Activated CD4-positive, alpha-beta memory T cell treated with anti-CD3 and anti-CD28 coated beads for 36 hours (primary cell): ENCODE measurements at regions not wholly inside any gene's neighbourhood (a gene's known extent, or its start where the extent isn't known, plus 50 kb on each side); places are given as distances from the start of the nearest gene placed in this dataset.
"Not testable (repeated sequence)": the region's sequence is repeated elsewhere in the genome, so short reads cannot be mapped to it uniquely, and the experiment has no call there.

ENCODE experiments used
- CTCF ChIA-PET: fragments of 350-600 bp; sonication (Branson Sonifier 250); formaldehyde crosslinking; loops from one replicate; lab custom pipeline; 2021; ENCODE audit warnings: antibody characterized with exemption, inconsistent platforms; lab: Charles Lee
- POLR2A ChIA-PET: fragments of 350-600 bp; sonication (Branson Sonifier 250); formaldehyde crosslinking; loops from one replicate; lab custom pipeline; 2021; ENCODE audit warnings: antibody characterized with exemption; lab: Charles Lee
- DNase-seq: peaks from one replicate; pipeline ENCODE4 v3.0.0-alpha.2; 2020
- H3K27ac Mint-ChIP-seq: one replicate; pipeline ENCODE4 v1.8.0; 2021; ENCODE audit warnings: mixed read lengths
- H3K27me3 Mint-ChIP-seq: one replicate; pipeline ENCODE4 v1.8.0; 2021; ENCODE audit warnings: mixed read lengths
- H3K36me3 Mint-ChIP-seq: one replicate; pipeline ENCODE4 v1.8.0; 2021; ENCODE audit warnings: mixed read lengths
- H3K4me1 Mint-ChIP-seq: one replicate; pipeline ENCODE4 v1.8.0; 2021; ENCODE audit warnings: low read depth, mixed read lengths
- H3K4me3 Mint-ChIP-seq: one replicate; pipeline ENCODE4 v1.8.0; 2021; ENCODE audit warnings: mild to moderate bottlenecking, mixed read lengths
- H3K9me3 Mint-ChIP-seq: one replicate; pipeline ENCODE4 v1.8.0; 2021; ENCODE audit warnings: mixed read lengths
- intact Hi-C: fragments of 100-400 bp; cut with micrococcal nuclease; formaldehyde crosslinking; loops from one replicate; pipeline ENCODE4 v1.15.1; 2023

DNA sequence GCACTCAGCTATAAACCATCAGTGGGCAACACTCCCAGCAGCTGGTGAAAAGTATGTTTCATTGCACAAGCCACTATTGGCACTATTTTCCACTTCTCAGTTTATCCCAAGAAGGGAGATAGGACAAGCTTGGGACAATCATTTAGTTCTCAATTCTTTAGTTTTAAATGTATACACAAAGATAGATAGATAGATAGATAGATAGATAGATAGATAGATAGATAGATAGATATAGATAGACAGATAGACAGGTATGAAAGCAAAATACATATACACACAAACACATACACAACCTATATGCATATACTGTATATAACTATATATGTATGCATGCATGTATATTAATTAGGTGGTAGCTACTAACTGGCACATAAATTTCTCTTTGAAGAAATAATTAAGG, 411.6 kb upstream of the KCND2 start:
- intact Hi-C loops = loop anchor here (10.0 kb wide), 1 partner anchor 63 kb away; no protein-coding TSS in a partner anchor
- CTCF ChIA-PET = no interaction called here
- no peak for DNase-seq
- Mint-ChIP-seq H3K27me3 (no peaks in the 10 kb centered on the region), H3K4me3 (no peak overlapping the region), H3K9me3 (peaks cover 25% of the 10 kb centered on the region), H3K36me3 (no peaks in the 10 kb centered on the region), H3K27ac (no peak overlapping the region), H3K4me1 (no peaks in the 10 kb centered on the region)
- POLR2A ChIA-PET = no interaction called here

DNA sequence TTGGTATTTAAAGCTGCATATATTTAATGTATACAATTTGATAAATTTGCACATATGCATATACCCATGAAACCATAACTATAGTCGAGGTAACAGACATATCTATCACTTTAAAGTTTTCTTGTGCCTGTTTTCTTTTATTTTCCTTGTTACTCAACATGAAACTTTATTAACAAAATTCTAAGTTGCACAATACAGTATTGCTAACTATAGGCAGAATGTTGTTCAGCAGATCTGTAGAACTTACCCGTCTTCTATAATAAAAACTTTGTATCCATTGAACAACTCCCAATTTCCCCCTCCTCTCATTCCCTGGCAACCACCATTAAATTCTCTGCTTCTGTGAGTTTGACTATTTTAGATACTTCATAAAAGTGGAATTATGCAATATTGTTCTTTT, 404.6 kb upstream of the KCND2 start:
- Mint-ChIP-seq H3K4me3 (no peak overlapping the region), H3K36me3 (no peaks in the 10 kb centered on the region), H3K9me3 (peaks cover 18% of the 10 kb centered on the region), H3K27me3 (no peaks in the 10 kb centered on the region), H3K4me1 (no peaks in the 10 kb centered on the region), H3K27ac (no peak overlapping the region)
- ChIA-PET CTCF (no interaction called here), POLR2A (no interaction called here)
- intact Hi-C loops = loop anchor here (10.0 kb wide), 1 partner anchor 56 kb away; no protein-coding TSS in a partner anchor
- no peak for DNase-seq

DNA sequence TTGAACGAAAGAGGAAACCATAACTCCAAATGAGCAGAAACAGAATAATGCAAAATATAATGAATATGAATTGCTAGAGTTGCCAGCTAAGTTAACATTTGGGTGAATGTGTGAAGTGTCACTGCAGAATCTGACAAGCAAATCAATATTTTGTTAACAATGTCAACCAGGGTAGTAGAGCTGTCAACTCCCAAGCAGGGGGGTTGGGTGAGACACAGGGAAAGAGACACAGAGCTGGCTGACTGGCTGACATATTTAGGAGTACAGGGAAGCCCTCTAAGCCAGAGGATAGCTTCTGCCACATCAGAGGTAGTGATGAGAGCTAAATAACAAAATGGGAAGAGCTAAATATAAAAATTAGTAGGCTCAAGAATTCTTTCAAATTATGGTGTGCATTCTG, 393.1 kb upstream of the KCND2 start:
- POLR2A ChIA-PET = no interaction called here
- Mint-ChIP-seq H3K9me3 (peaks cover 17% of the 10 kb centered on the region), H3K4me1 (no peaks in the 10 kb centered on the region), H3K4me3 (no peak overlapping the region), H3K36me3 (no peaks in the 10 kb centered on the region), H3K27ac (no peak overlapping the region), H3K27me3 (no peaks in the 10 kb centered on the region)
- CTCF ChIA-PET = no interaction called here
- DNase-seq = no peak
- intact Hi-C loops = no loop called here

DNA sequence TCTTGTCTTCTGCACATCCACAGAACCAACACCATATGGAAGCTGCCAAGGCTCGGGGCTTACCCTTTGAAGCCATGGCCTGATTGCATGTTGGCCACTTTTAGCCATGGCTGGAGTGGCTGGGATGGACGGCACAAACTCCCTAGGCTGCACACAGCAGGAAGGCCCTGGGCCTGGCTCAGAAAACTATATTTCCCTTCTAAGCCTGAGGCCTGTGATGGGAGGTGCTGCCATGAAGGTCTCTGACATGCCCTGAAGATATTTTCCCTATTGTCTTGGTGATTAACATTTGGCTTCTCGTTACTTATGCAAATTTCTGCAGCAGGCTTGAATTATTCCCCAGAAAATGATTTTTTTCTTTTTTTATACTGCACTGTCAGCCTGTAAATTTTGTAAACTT, 387.0 kb upstream of the KCND2 start:
- ChIA-PET POLR2A (no interaction called here), CTCF (no interaction called here)
- no peaks in the 10 kb centered on the region for H3K27me3 Mint-ChIP-seq
- intact Hi-C loops = no loop called here
- no peak overlapping the region for H3K27ac Mint-ChIP-seq
- H3K36me3 Mint-ChIP-seq = no peaks in the 10 kb centered on the region
- H3K9me3 Mint-ChIP-seq = peaks cover 37% of the 10 kb centered on the region
- no peaks in the 10 kb centered on the region for H3K4me1 Mint-ChIP-seq
- DNase-seq = no peak
- H3K4me3 Mint-ChIP-seq = no peak overlapping the region

DNA sequence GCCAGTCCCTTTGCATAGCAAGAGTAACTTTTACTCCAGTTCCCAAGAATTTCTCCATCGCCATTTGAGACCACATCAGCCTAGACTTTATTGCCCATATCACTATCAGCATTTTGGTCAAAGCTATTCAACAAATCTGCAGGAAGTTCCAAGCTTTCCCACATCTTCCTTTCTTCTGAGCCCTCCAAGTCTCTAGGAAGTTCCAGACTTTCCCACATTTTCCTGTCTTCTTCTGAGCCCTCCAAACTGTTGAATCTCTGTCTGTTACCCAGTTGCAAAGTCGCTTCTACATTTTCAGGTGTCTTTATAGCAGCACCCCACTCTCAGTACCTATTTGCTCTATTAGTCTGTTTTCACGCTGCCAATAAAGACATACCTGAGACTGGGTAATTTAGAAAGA, 386.4 kb upstream of the KCND2 start:
- POLR2A ChIA-PET, H3K36me3 Mint-ChIP-seq, H3K4me1 Mint-ChIP-seq, H3K4me3 Mint-ChIP-seq, H3K27ac Mint-ChIP-seq, H3K27me3 Mint-ChIP-seq, DNase-seq, CTCF ChIA-PET, intact Hi-C loops: not testable (repeated sequence)
- H3K9me3 Mint-ChIP-seq = peaks cover 37% of the 10 kb centered on the region

DNA sequence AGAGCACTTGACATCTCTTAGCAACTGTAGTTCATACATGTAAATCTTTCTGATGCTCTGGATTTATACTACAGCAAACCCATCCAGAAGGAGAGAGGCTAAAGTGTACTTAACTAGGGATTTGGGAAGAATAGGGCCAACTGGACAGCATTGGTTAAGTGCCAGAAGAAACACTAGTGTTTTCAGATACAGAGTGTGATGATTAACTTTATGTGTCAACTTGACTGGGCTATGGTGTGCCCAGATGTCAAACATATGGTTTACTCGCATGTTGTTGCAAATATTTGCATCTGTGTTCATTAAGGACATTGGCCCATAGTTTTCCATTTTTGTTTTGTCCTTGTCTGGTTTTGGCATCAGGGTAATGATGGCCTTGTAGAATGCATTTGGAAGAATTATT, 384.7 kb upstream of the KCND2 start:
- intact Hi-C loops = no loop called here
- Mint-ChIP-seq H3K9me3 (peaks cover 39% of the 10 kb centered on the region), H3K4me1 (no peaks in the 10 kb centered on the region), H3K27me3 (no peaks in the 10 kb centered on the region), H3K27ac (no peak overlapping the region), H3K36me3 (no peaks in the 10 kb centered on the region), H3K4me3 (no peak overlapping the region)
- CTCF ChIA-PET = no interaction called here
- POLR2A ChIA-PET = no interaction called here
- DNase-seq = no peak

DNA sequence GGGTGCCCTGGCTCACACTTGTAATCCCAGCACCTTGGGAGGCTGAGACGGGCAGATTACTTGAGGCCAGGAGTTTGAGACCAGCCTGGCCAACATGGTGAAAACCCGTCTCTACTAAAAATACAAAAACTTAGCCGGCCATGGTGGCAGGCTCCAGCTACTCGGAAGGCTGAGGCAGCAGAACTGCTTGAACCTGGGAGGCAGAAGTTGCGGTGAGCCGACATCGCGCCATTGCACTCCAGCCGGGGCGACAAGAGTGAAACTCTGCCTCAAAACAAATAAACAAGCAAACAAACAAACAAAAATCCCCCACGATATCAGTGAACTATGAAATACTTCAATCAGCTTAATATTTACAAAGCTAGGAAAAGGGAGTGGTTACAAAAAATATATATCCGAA, 382.3 kb upstream of the KCND2 start:
- Mint-ChIP-seq H3K27me3 (no peaks in the 10 kb centered on the region), H3K27ac (no peak overlapping the region), H3K9me3 (peaks cover 28% of the 10 kb centered on the region), H3K36me3 (no peaks in the 10 kb centered on the region), H3K4me1 (no peaks in the 10 kb centered on the region), H3K4me3 (no peak overlapping the region)
- no peak for DNase-seq
- intact Hi-C loops = no loop called here
- POLR2A ChIA-PET = no interaction called here
- CTCF ChIA-PET = no interaction called here

DNA sequence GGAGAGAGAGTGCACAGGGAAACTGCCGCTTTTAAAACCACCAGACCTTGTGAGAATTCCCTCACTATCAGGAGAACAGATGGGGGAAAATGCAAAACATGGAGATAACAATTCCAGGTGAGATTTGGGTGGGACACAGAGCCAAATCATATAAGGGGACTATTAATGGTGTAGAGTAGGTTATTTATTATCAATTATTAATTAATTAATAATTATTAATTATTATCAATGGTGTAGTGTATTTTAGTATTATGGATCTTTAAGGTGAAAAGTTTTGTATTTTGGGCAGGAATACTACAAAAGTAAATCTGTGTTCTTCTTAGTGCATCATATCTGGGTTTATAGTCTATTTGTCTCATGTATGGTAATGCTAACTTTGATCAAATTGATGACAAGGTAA, 377.7 kb upstream of the KCND2 start:
- no peaks in the 10 kb centered on the region for H3K4me1 Mint-ChIP-seq
- CTCF ChIA-PET = no interaction called here
- H3K4me3 Mint-ChIP-seq = no peak overlapping the region

DNA sequence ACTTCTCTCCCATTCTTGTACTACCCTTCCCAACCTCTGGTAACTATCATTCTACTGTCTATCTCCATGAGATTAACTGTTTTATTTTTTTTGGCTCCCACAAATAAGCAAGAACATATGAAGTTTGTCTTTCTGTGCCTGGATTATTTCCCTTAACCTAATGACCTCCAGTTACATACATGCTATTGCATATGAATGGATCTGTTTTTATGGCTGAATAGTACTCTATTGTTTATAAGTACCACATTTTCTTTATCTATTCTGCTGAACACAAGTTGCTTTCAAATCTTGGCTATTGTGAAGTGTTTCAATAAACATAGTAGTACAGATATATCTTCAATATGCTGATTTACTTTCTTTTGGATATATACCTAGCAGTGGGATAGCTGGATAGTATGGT, 376.6 kb upstream of the KCND2 start:
- Mint-ChIP-seq H3K4me1 (no peaks in the 10 kb centered on the region), H3K4me3 (no peak overlapping the region), H3K27me3 (no peaks in the 10 kb centered on the region), H3K9me3 (peaks cover 30% of the 10 kb centered on the region), H3K36me3 (no peaks in the 10 kb centered on the region), H3K27ac (no peak overlapping the region)
- DNase-seq = no peak
- intact Hi-C loops = no loop called here
- ChIA-PET POLR2A (no interaction called here), CTCF (no interaction called here)

More for the DNA sequence above, 377.7 kb upstream of the KCND2 start:
- DNase-seq = no peak
- Mint-ChIP-seq H3K27me3 (no peaks in the 10 kb centered on the region), H3K36me3 (no peaks in the 10 kb centered on the region), H3K9me3 (peaks cover 30% of the 10 kb centered on the region), H3K27ac (no peak overlapping the region)
- POLR2A ChIA-PET = no interaction called here
- intact Hi-C loops = no loop called here

DNA sequence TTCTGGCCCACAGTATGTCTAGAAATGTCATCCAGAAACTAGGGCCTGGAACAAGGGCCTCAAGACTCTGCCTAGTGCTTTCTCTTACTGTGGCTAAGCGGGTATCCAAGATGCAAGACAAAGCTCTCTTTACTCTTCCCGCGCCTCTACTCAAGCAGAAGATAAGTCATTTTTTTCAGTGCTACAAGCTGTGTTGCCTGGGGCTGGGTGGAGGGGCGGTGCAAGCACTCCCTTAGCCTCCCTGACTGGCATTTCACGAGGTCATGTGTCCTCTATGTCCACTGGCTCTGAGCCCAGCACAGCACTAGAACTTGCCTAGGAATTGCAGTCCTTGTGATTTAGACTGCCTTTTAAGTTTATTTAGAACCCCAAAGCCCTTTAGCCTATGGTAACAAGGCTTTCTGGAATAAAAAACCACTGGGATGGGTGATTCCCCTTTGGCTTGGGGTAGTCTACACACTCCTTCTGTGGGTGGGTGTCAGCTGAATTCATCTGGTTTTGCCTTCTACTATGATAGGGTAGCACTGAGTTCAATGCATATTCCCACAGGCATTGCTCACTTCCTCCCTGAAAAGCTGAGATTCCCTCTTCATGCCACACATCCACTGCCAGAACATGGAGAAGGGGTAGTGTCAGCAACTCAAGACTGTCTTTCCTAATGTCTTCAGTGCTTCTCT, 371.8 kb upstream of the KCND2 start:
- DNase-seq = no peak
- intact Hi-C loops = no loop called here
- CTCF ChIA-PET = no interaction called here
- POLR2A ChIA-PET = no interaction called here
- H3K27me3 Mint-ChIP-seq = no peaks in the 10 kb centered on the region
- no peak overlapping the region for H3K27ac Mint-ChIP-seq
- no peaks in the 10 kb centered on the region for H3K36me3 Mint-ChIP-seq
- H3K9me3 Mint-ChIP-seq = peaks cover 27% of the 10 kb centered on the region
- no peaks in the 10 kb centered on the region for H3K4me1 Mint-ChIP-seq
- H3K4me3 Mint-ChIP-seq = no peak overlapping the region

DNA sequence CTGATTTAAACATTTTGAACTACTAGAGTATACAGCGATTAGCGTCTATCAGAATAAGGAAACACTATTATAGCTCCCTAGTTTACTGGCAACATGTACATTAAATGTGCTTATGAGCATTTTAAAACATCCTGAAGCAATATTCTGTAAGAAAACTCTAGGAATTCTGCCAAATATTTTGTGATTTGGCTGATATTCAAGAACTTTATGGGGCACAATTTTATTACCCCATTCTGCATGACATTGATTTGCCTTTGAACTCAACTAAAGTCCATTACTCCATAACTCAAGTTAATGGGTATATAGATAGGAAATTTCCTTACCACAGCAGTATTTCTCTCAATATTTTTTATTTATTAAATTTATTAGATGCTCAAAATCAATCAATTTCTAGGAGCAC, 369.9 kb upstream of the KCND2 start:
- no peaks in the 10 kb centered on the region for H3K4me1 Mint-ChIP-seq
- CTCF ChIA-PET = no interaction called here
- peaks cover 14% of the 10 kb centered on the region for H3K9me3 Mint-ChIP-seq
- no peak overlapping the region for H3K4me3 Mint-ChIP-seq
- POLR2A ChIA-PET = no interaction called here
- no peak overlapping the region for H3K27ac Mint-ChIP-seq
- DNase-seq = no peak
- intact Hi-C loops = no loop called here
- no peaks in the 10 kb centered on the region for H3K36me3 Mint-ChIP-seq
- no peaks in the 10 kb centered on the region for H3K27me3 Mint-ChIP-seq

DNA sequence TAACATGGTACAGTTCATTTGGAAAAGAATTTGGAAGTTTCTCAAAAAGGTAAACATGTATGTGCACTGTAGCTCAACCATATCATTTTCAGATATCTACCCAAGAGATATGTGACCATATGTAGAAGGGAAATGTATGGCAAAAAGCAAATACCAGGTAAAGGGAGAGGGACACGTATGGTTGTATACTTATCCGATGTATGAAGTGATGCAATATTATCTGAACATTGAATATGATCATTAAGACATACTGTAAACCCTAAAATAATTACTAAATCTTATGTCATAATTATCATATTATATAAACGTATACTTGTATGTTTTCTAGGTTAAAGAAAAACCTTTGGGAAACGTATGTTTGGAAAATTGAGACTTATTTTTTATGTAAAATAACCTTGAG, 367.5 kb upstream of the KCND2 start:
- no peak overlapping the region for H3K27ac Mint-ChIP-seq
- H3K27me3 Mint-ChIP-seq = no peaks in the 10 kb centered on the region
- ChIA-PET CTCF (no interaction called here), POLR2A (no interaction called here)
- DNase-seq = no peak
- peaks cover 25% of the 10 kb centered on the region for H3K9me3 Mint-ChIP-seq
- intact Hi-C loops = no loop called here
- no peaks in the 10 kb centered on the region for H3K4me1 Mint-ChIP-seq
- H3K36me3 Mint-ChIP-seq = no peaks in the 10 kb centered on the region
- H3K4me3 Mint-ChIP-seq = no peak overlapping the region

DNA sequence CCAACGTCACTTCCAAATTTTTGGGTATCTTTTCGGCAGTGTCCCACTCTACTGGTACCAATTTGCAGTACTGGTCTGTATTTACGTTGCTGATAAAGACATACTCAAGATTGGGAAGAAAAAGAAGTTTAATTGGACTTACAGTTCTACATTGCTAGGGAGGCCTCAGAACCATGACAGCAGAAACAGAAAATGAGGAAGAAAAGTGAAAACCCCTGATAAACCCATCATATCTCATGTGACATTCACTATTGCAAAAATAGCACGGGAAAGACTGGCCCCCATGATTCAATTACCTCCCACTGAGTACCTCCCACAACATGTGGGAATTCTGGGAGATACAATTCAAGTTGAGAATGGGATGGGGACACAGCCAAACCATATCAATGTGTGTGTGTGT, 364.0 kb upstream of the KCND2 start:
- Mint-ChIP-seq H3K27me3 (no peaks in the 10 kb centered on the region), H3K27ac (no peak overlapping the region), H3K4me1 (no peaks in the 10 kb centered on the region), H3K36me3 (no peaks in the 10 kb centered on the region), H3K9me3 (peaks cover 28% of the 10 kb centered on the region), H3K4me3 (no peak overlapping the region)
- intact Hi-C loops = no loop called here
- DNase-seq = no peak
- CTCF ChIA-PET = no interaction called here
- POLR2A ChIA-PET = no interaction called here
